Thoracic aorta (tissue), 2 donors: ENCODE measurements at regions not wholly inside any gene's neighbourhood (a gene's known extent, or its start where the extent isn't known, plus 50 kb on each side); places are given as distances from the start of the nearest gene placed in this dataset.

Experiments used
- ATAC-seq: fragments of 150-250 bp; one replicate; pipeline ENCODE4 v1.8.0; 2017; ENCODE audit warnings: low read depth; ENCODE audit not compliant: insufficient number of reproducible peaks, low FRiP score
- DNase-seq: peaks from one replicate; pipeline ENCODE4 v3.0.0-alpha.2; 2020; ENCODE audit warnings: low spot score
- H3K27ac ChIP-seq, 2 donors: fragments of 200-600 bp; sonication (generic); 1 replicate in 1 of 2; 2 replicates in 1 of 2; pipeline ENCODE4 v1.5.1; 2016; ENCODE audit warnings: mild to moderate bottlenecking in 2 of 2, moderate library complexity in 2 of 2
- H3K27me3 ChIP-seq: fragments of 200-600 bp; sonication (generic); replicated peaks from 2 replicates; pipeline ENCODE4 v1.6.0; 2016; ENCODE audit warnings: mild to moderate bottlenecking; ENCODE audit not compliant: insufficient read depth
- H3K36me3 ChIP-seq: fragments of 200-600 bp; sonication (generic); one replicate; pipeline ENCODE4 v1.5.1; 2016
- H3K4me1 ChIP-seq, 2 donors: fragments of 200-600 bp; sonication (generic); 1 replicate in 1 of 2; 2 replicates in 1 of 2; pipeline versions ENCODE4 v1.5.1 to v1.6.0; 2016; ENCODE audit warnings: low read depth in 2 of 2, mild to moderate bottlenecking in 1 of 2; ENCODE audit not compliant: control insufficient read depth in 1 of 2
- H3K4me3 ChIP-seq: fragments of 200-600 bp; sonication (generic); 2 replicates; pipeline ENCODE4 v1.5.1; 2016; ENCODE audit warnings: mild to moderate bottlenecking
- H3K9me3 ChIP-seq: fragments of 200-600 bp; sonication (generic); 2 replicates; pipeline ENCODE4 v1.5.1; 2016
- TF ChIP-seq, protein P1 (sequence below): fragments of 200-600 bp; sonication (generic); IDR thresholded peaks from one replicate; pipeline ENCODE4 v1.5.1; 2019; ENCODE audit warnings: antibody characterized with exemption

DNA sequence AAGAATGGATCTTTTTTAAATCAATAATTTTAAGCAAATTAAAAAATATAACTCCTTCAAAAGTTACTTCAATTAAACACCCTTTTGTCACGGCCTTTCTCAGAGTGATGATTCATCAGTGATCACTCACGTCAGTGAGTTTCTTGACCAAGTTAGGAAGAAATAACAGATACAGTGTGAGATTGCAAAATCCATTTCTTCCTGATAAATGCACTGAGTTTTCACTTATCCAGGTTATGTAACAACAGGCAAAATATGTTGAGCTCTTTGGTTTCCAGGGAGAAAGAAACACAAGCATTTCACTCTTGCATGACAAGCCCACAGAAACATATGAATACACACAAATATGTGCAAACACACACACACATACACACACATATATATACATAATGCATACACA, 195.9 kb upstream of the CYRIA start:
- ATAC-seq: no peak
- Histone ChIP-seq H3K9me3 (no peaks in the 10 kb centered on the region), H3K4me3 (no peak overlapping the region), H3K36me3 (no peaks in the 10 kb centered on the region), H3K27ac (no peak overlapping the region), H3K4me1 (no peaks in the 10 kb centered on the region), H3K27me3 (no peaks in the 10 kb centered on the region)
- TF ChIP-seq, protein P1, sequence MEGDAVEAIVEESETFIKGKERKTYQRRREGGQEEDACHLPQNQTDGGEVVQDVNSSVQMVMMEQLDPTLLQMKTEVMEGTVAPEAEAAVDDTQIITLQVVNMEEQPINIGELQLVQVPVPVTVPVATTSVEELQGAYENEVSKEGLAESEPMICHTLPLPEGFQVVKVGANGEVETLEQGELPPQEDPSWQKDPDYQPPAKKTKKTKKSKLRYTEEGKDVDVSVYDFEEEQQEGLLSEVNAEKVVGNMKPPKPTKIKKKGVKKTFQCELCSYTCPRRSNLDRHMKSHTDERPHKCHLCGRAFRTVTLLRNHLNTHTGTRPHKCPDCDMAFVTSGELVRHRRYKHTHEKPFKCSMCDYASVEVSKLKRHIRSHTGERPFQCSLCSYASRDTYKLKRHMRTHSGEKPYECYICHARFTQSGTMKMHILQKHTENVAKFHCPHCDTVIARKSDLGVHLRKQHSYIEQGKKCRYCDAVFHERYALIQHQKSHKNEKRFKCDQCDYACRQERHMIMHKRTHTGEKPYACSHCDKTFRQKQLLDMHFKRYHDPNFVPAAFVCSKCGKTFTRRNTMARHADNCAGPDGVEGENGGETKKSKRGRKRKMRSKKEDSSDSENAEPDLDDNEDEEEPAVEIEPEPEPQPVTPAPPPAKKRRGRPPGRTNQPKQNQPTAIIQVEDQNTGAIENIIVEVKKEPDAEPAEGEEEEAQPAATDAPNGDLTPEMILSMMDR: no peak
- no peak for DNase-seq

DNA sequence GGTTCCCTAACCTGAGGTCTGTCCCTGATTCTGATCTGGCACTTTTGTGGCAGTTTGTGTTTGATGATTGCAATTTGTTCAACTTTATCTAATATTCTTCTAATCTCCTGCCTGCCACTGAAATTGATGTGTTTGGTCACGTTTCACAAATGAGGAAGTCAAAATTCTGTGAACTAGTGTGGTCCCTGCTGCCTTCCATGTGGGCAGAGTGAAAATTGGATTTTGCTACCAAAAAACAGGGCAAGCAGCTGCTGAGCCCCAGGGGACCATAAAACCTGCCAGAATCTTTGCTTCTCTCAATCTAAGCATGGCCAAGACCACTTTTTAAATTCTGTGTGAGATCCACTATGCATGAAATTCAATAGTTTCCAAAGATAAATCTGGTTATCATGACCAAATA, 195.5 kb upstream of the CYRIA start:
- Histone ChIP-seq H3K9me3 (no peaks in the 10 kb centered on the region), H3K36me3 (no peaks in the 10 kb centered on the region), H3K4me1 (no peaks in the 10 kb centered on the region), H3K27me3 (no peaks in the 10 kb centered on the region), H3K4me3 (no peak overlapping the region), H3K27ac (no peak overlapping the region)
- TF ChIP-seq, protein P1: no peak
- DNase-seq (no peak), ATAC-seq (no peak)

DNA sequence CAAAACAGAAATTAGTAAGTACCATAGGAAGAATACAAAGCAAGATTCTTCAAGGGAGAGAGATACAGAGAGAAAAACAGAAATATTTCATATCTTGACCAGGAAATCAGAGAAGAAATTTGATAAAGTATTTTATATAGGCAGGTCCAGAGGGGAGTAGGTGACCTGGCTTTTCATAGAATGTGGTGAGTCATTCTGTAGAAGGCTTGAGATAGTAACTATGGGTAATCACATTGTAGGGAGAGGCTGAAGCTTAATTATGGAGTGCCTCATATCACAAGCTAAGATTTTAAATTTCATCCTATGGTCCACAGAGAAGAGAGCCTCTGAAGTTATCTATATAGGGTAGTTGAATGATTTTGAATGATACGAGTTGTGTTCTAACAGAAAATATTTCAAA, 195.0 kb upstream of the CYRIA start:
- TF ChIP-seq, protein P1: no peak

DNA sequence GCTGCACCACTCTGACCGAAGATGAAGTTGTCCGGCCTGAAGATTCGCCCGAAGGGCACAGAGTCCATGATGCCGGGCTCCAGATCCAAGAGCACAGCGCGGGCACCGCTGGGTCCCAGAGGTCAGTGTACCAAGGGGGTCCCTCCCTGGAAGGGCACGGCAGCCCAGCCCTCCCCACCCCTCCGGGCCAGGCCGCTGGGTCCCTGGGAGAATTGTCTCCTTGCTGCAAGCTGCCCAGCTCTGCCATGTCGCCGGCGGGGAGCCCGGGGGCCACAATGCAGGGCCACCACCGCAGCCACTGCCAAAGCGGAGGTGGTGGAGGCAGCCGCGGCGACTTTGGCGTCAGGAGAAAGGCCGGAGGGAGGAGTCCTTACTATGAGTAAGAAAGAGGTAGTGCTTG, 189.5 kb upstream of the CYRIA start:
- H3K36me3 ChIP-seq: no peaks in the 10 kb centered on the region
- no peaks in the 10 kb centered on the region for H3K27me3 ChIP-seq
- H3K4me1 ChIP-seq: no peaks in the 10 kb centered on the region
- no peaks in the 10 kb centered on the region for H3K9me3 ChIP-seq
- H3K4me3 ChIP-seq: no peak overlapping the region
- no peak for DNase-seq
- no peak overlapping the region for H3K27ac ChIP-seq
- TF ChIP-seq, protein P1: no peak
- no peak for ATAC-seq

More for the DNA sequence above, 195.0 kb upstream of the CYRIA start:
- Histone ChIP-seq H3K27me3 (no peaks in the 10 kb centered on the region), H3K36me3 (no peaks in the 10 kb centered on the region), H3K27ac (no peak overlapping the region), H3K9me3 (no peaks in the 10 kb centered on the region), H3K4me1 (no peaks in the 10 kb centered on the region), H3K4me3 (no peak overlapping the region)
- ATAC-seq (no peak), DNase-seq (no peak)

DNA sequence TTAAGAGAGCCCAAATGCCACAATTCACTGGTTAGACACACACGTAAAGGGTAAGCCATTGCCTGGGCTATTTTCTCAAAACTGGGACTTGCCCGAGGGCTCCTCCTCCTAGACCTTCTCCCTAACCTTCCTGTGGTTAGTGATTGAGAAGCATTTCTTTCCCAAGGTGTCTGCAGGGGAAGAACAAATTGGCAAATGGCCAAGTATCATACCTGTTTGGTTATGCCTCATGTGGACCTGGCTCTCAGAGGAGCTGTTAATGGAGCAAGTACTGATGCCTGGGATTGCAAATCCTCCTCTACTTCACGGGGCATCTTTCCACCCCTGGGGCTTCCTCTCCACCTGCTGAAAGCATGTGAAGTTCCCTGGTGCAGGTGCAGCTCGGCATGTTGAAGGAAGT, 187.5 kb upstream of the CYRIA start:
- H3K4me3 ChIP-seq: no peak overlapping the region
- H3K9me3 ChIP-seq: no peaks in the 10 kb centered on the region
- H3K4me1 ChIP-seq: no peaks in the 10 kb centered on the region
- TF ChIP-seq, protein P1: no peak
- ATAC-seq (no peak), DNase-seq (no peak)
- no peaks in the 10 kb centered on the region for H3K36me3 ChIP-seq
- H3K27ac ChIP-seq: no peak overlapping the region
- H3K27me3 ChIP-seq: no peaks in the 10 kb centered on the region
